Inflammatory macrophage treated with lipopolysaccharide for 1 hour (primary cell): ENCODE measurements at regions not wholly inside any gene's neighbourhood (a gene's known extent, or its start where the extent isn't known, plus 50 kb on each side); places are given as distances from the start of the nearest gene placed in this dataset.
A peak's percentile ranks its signal among the peaks of the same experiment; 100 is the strongest.

Source experiments
- DNase-seq, 2 donors: peaks; one replicate each; pipeline ENCODE4 v3.0.0-alpha.2; 2020 to 2022

DNA sequence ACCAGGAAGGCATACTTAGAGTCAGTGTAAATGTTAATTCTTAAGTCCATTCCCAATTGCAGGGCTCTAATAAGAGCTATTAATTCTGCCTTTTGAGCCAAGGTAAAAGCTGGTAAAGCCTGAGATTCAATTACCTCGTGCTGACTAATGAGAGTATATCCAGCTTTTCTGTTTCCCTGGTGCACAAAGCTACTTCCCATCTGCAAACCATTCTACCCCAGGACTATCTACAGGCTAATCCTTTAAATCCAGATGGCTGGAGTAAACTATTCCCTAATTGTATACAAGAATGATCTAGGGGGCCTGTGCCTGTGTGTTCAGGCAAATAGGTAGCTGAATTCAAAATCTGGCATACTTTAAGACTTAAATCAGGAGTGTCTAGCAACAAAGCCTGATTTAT lies 365.0 kb downstream of the GPM6A start:
- DNase-seq = no peak

DNA sequence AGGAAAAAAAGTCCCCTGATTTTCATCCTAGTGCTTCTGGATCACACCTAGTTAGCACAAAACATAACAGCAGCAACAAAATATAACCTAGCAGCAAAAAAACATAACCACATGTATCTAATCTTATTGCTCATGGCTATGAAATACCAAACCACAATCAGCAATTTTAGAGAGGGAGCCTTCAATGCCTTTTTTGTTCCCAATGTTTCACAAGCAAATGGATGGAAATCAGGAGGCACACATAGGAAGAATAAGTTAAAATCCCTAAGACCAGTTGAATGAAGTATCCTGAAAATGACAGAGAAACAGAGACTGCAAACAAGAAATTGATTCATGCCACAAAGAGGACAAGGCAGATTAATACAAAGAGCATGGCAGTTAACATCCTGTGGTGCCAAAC lies 361.6 kb downstream of the GPM6A start:
- DNase-seq = no peak

DNA sequence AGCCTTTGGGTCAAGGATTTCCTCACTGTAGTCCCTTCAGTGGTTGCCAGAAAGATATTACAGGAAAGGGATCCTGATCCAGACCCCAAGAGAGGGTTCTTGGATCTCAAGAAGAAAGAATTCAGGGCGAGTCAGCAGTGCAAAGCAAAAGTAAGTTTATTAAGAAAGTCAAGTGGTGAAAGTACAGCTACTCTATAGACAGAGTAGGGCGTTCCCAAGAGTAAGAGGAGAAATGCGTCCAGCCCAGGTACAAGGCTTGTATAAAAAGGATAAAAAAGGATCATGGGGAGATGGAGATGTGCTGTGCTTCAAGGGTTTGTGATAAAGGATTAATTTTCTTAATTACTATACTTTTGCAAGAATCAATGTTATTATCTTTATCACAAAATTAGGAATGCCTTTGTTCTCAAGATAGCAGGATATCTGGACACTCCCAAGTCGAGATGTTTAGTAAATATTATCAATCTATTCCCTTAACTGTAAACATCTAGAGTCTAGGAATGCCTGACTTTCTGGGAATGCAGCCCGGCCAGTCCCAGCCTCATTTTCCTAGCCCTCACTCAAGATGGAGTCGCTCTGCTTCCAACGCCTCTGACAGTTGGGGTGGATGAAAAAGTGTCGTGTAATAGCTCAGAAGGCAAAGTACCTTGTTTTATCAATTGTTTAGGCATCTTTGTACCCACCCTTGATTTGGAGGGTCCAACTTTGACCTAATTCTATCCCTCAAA lies 360.7 kb downstream of the GPM6A start:
- no peak for DNase-seq

DNA sequence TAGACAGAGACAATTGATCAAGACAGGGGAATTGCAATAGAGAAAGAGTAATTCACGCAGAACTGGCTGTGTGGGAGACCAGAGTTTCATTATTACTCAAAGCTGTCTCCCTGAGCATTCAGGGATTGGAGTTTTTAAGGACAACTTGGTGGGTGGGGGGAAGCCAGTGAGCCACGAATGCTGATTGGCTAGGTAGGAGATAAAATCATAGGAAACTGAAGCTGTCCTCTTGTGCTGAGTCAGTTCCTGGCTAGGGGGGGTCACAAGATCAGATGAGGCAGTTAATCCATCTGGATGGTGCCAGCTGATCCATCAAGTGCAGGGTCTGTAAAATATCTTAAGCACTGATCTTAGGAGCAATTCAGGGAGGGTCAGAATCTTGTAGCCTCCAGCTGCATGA lies 358.6 kb downstream of the GPM6A start:
- DNase-seq = no peak

DNA sequence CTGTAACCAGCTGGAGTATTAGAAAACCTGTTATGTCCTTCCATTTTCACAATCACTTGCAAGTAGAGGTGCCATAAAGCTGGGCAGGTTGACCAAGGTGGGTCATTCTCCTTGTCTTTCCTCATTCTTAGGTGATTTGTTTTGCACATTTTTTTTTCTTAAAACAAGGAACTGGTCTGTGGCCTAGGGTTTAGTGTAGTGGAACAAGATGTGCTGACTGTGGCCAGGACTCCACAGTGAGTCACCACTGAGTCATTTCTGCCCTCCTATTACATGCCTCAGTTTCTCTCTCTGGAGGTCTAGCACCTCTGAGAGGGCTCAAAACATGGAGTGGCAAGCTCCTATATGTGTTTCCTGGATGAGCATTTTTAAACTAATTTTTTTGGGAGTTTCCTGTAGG lies 355.9 kb downstream of the GPM6A start:
- DNase-seq = no peak

DNA sequence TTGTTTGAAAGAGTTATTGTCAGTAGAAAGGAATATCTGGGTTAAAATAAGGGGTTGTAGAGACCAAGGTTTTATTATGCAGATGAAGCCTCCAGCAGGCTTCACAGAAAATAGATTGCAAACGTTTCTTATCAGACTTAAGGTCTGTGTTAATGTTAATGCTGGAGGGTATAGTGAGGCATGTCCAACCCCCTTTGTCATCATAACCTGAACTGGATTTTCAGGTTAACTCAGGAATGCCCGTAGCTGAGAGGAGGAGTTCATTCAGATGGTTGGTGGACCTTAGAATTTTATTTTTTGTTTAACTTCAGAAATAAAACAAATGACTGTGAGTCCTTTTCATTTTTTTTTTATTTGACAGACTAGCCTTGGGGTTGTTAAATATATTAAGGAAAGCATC lies 354.1 kb downstream of the GPM6A start:
- DNase-seq = no peak

DNA sequence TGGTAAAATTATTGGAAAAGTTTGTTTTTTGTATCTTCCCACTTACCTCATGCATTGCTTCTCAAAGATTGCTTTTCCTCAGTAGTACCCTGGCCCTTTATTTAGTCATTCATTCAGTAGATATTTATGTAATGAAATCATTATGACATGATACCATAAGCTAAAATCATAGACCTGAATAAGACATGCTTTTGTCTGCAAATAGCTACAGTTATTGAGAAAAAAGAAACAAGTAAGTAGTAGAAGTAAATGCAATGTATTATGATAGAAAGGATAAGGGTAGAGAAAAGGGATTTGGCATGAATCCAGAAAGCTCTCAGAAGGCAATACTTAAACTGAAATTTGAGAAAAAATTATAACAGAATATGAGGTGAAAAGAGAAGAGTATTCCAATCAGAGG lies 352.5 kb downstream of the GPM6A start:
- no peak for DNase-seq

DNA sequence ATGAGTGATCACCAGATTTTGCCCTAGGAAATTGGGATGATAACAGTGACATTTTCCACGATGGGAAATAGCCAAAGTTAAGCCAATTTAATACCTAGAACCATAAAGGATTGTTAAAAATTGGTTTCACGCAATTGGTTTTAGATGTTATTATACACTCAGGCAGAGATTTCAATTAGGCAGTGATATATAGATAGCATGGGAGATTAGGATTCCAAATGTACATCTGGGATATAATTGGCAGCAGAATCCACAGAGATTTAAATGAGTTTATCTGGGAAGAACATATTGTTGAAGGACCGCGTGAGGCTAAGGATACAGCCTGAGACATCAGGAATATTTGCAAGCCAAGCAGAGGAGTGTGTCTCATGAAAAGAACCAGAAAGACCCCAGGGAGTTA lies 351.6 kb downstream of the GPM6A start:
- DNase-seq = no peak

DNA sequence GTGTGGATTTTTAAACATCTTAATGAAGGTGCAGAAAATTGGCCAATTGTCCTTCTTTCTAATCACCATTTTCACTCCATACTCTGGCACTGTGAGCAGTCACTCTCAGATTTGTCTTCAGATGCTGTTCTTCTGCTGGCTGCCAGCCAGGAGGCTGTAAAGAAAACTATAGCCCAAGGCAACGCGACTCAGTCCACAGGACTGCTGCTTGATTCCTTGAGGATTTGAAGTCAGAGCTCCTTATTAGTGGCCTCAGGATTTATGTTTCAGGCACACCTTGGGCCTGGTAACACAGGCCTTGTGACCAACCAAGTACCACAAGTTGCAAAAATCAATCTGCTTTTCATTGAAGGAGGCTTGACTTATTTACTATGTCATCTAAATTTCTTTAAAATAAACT lies 342.6 kb downstream of the GPM6A start:
- no peak for DNase-seq

DNA sequence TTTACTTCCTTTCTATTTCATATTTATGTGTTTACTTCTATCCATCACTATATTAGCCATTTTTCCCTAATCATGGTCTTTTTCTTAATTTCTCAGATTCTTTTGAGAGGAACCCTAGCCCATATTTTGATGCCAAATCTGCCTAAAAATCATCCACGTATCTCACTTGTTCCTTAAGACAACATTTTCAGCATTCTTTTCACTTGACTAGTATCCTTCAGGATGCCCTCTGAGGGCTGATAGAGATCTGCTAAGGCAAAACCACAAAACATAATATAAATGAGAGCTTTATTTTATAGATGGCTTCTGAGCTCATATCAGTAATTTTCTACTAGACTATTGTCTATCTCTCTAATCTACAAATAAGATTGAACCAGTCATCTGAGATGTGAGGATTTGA lies 341.9 kb downstream of the GPM6A start:
- no peak for DNase-seq

DNA sequence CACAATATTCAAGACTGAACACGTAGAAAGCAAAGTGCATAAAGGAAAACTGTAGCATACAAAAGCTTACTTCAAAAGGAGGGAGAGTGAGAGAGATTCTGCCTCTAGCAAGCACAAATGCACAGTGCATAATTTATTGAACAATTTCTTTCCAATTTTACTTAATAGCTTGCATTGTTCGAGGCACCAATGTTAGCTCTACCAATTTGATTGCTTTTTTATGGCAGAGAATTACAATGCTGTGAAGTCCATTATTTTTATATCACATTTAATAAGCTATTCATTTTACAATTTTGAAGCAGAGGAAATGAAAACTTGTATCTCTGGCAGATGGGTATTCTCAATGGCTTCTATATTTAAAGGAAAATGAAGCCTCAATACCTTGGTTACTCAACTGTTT lies 331.7 kb downstream of the GPM6A start:
- DNase-seq = no peak

DNA sequence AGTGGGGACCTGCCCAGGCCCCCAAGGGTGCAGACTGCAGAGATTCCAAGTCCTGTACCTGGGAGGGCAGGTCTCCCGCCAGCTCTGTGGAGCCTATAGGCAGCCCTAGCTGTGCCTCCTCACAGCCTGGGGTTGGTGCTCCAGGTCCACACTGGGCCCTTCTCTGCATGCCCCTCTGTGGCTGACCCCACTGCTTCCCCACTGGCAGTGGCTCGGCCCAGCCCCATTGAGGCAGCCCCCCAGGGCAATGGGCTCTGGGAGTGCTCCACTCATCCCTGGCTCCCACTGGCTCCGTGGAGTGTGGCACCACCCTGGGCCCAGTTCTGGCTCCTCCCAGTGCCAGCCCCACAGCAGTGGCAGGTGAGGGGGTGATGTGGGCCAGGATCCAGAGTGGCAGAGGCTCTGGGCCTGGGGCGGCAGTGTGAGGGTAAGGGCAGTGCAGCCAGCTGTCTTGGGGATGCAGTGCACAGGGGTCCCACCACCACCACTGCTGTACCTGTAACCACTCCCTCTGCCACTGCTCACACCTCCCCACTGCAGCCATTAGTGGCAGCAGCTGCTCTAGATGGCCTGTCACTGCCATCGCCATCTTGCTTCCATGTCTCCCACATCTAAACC lies 312.2 kb downstream of the GPM6A start:
- no peak for DNase-seq

DNA sequence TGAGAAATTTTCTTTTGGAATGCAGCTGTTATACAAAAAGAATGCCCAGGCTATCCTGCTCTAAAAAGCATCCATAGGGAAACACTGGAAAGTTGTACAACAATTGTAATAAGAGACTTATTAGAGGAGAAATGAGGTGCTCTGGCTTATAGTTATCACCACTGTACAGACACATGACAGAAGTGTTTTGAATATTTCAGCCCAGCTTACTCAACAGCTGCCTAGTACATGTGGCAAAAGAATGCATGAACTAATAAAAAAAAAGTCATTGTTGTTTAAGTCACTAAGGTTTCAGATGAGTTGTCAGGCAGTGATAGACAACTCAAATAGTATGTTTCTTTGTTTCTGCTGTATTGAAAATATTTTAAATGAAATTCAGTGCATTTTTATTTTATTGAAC lies 307.7 kb downstream of the GPM6A start:
- no peak for DNase-seq

DNA sequence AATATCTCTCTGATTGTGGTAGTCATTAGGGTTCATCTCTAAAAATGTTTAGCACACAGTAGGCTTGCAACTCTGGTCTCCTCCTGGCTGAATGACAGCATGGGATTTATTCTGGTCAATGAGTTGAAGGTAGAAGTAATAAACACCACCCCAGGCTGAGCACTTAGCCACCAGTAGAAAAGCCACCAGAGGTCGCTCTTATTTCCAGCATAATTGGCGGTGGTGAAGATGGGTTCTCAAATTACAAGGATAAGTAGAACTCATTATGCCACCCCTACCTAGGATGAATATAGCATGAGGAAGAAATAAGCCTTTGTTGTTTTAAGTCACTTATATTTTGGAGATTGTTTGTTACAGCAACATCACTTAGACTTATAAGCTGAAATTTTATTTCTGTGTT lies 302.7 kb downstream of the GPM6A start:
- no peak for DNase-seq

DNA sequence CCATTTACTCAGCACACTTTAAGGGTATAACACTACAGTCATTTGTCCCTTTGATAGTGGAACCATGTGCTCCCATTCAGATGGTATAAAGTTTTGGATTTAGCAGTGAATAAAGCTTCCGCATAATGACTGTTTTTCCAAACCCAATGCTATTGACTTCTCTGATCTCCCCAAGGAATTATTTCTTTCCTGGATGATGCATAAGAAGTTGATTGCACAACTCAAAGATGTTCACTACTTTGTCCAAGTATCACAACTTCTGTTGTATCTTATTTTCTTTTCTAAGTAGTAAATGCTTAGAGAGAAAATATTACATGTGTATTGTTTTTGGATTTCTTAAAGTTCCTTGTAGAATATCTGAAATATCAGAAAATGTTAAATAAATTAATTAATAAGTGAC lies 300.2 kb downstream of the GPM6A start:
- DNase-seq = no peak

DNA sequence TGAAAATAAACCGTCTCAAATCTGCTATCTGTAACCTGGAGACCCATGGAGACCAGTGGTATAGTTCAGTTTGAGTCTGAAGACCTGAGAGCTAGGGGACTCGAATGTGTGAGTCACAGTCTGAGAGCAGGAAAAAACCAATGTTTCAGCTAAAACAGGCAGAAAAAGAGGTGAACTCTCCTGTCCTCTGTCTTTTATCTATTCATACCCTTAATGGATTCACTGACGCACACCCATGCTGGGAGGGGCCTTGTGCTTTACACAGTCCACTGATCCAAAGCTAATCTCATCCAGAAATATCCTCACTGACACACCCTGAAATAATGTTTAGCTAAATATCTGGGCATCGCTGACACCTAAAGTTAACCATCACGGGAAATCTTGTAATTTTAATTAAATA lies 297.9 kb downstream of the GPM6A start:
- DNase-seq = no peak

DNA sequence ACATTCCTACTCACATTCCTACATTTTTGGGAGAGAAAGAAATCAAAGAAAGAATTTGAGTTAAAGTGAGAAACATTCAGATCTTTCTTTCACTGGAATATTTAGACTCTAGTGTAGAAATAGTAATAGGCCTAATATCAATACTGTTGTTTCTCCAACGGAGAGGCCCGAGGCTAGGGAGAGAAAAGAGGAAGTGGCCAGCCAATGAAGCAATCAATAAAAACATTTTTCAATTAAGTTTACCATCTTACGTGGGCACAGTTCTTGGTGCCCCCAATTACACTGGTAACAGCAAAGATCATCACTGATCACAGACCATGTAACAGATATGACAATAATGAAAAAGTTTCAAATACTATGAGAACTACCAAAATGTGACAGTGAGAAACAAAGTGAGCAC lies 281.4 kb downstream of the GPM6A start:
- no peak for DNase-seq

DNA sequence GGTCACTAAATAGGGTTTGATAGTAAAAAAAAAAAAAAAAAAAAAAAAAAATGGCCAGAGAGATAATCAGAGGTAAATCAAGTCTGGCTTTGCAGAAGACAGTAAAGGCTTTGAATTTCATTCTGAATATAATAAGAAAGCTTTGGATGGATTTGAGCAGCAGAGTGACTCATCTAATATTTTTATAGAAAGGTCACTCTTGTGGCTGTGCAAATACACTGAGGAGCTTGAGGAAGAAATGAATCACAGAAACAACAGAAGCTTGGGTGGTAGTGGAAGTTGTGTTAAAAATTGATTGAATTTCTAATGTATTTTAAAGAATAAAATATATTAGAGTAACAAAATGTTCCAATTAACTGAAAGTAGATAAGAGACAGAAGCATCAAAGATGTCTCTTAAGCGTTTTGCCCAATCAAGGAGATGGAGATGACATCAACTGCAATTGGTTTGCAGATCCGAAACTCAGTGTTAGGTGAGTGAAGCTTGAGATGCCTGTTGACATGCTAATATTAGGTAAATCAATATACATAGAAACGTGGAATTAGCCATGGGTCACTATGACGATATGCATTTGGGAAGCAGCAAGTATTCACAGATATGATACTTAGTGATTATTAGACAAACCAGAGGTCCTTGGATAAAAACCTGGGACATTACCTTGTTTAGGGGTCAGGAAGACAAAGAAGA lies 280.5 kb downstream of the GPM6A start:
- no peak for DNase-seq

DNA sequence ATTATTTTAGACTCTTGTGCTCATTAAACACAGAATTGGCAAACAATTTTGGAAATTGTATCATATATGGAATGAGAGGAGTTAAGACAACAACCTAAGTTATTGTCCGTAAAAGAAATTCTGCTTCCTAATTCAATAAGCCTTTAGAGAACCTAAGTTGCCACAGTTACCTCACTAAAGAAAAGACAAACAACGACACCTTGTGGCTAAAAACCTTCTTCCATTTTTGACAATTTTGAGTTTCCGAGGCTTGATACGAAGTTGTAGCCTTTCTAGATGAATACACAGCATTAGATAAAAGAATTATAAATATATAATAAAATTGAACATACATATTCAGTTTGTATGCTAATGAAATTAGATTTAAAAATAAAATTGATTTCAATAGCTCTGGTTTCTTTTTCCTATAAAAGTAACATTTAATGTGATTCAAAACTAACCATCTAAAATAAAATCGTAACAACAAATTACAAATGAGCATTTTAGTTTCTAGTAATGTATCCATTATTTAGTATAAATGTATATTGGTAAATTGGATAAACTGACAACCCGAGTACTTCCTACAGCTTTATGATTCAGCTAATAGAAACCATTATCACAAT lies 275.1 kb downstream of the GPM6A start:
- peak; percentile 5 to 61 for DNase-seq

DNA sequence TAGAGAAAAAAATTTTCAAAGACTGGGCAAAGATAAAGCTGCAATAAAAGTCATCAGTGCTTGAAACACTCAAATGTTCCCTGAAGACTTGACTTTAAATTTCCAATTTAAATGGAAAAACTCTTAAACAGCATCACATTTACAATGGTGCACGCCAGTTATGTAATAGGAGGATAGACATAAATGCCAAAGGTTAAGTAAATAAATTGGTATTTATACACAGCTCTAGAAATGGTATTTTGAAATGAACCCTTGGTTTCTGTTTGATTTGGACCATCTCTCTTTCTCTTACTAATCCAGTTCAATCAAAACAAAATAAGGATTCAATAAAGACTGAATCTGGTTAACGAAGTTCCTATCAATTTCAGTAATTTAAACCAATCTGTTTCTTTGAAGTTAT lies 272.6 kb downstream of the GPM6A start:
- no peak for DNase-seq

DNA sequence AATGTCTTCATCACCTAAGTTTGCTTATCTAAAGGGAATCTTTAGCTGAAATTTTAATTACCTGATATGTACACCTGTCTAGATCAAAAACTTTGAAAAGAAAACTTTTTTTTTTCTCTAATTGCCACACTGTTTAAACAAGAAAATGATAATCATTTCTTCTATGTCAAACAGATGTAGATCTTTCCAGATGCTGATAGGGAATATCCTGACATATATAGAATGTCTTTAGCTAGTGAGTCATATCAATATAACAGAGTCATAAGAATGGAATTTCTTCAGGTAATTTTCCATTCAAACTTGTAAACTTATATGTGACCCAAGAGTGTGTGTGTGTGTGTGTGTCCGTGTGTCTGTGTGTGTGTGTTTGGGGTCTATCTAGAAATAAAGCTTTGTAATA lies 271.9 kb downstream of the GPM6A start:
- DNase-seq = no peak

DNA sequence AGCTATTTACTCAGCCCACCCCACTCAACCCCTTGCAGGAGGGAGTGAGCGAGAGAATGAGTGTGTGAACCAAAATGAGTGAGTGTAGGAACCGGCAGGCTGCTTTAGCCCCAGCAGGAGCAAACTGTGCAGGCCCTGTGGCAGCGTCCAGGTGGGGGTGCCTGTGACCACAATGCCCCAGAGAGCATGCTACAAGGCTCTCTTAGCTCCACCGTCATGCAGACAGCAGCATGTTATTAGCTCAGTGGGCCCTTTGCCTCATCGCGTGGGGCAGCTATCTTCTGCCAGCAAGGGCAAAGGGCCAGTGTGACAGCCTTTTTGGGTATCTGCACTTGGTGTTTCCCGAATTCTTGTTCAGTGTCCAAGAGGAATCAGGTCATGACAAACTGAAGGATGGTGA lies 271.3 kb downstream of the GPM6A start:
- DNase-seq = no peak

DNA sequence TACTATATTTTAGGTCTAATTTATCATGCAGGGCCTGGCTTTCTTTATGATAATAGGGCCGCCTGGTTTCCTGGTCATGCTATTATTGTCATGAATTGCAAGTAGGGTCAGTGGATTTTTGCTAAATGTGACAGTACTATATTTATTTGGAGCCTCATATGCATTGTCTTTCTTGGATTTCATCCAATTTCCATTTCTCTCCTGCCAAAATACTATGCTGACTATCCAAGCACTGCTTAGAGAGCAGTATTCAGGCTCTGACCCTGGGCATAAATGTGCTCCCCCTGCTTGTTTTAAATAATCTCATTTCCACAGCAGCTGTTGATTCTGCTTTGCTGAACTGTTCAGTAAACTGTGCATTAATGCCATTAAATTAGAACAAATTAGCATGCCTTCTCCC lies 269.3 kb downstream of the GPM6A start:
- DNase-seq = no peak

DNA sequence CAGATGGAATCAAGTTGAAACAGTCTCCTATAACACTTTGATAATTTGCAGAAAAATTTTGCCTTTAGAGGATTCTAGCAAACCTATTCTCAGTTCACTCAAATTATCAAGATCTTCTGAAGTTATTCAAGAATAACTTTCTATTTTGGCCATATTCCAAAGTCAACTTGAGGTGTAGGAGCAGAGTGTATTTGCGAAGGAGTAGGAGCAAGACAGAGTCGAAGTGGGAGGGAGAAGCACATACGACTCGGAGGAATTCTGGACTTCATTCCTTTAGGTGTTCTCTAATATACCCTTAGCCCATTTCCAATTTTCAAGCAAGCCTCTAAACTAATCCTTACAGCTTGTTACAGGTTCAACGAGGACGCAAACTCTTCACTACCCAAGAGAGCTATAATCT lies 252.9 kb downstream of the GPM6A start:
- DNase-seq = no peak
